ENCODE measurements at regions not wholly inside any gene's neighbourhood (a gene's known extent, or its start where the extent isn't known, plus 50 kb on each side); places are given as distances from the start of the nearest gene placed in this dataset.
"Not testable (repeated sequence)": the region's sequence is repeated elsewhere in the genome, so short reads cannot be mapped to it uniquely, and the experiment has no call there.

GRCh38 chr2:72078773-72079172, 68.9 kb downstream of the CYP26B1 start:
- DNase-seq = no peak

DNA sequence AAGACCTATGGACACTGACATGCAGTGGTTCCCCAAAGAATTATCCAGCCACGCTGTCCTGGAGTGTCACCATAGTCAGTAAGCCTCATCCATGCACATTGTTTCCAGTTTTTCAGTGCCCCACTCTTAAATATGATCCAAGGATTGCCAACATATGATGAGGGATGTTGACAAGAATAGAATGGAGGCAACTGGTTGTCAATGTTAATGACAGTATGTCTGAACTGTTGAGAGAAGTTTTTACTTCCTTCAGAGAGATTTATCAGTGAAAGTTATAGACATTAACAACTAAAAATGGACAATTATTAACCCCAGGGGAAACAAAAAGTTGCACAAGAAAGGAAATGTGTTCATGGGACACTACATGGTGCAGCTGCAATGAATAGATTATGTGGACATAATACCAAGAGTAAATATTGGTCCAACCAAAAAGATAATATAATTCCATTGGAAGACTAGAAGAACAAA, 69.9 kb downstream of the CYP26B1 start:
- no peak for DNase-seq

GRCh38 chr2:72073373-72073772, 74.3 kb downstream of the CYP26B1 start:
- DNase-seq = not testable (repeated sequence)

GRCh38 chr2:72064197-72064596, 83.5 kb downstream of the CYP26B1 start:
- not testable (repeated sequence) for DNase-seq

GRCh38 chr2:72062336-72062735, 85.3 kb downstream of the CYP26B1 start:
- DNase-seq = no peak

DNA sequence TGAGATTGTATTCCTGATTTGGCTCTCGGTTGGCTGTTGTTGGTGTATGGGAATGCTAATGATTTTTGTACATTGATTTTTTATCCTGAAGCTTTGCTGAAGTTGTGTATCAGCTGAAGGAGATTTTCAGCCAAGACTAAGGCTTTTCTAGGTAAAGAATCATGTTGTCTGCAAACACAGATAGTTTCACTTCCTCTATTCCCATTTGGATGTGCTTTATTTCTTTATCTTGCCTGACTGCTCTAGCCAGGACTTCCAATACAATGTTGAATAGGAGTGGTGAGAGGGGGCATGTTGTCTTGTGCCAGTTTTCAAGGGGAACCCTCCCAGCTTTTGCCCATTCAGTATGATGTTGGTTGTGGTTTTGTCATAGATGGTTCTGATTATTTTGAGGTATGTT, 90.4 kb downstream of the CYP26B1 start:
- DNase-seq = no peak

GRCh38 chr2:72051971-72052505, 95.6 kb downstream of the CYP26B1 start:
- DNase-seq = no peak

GRCh38 chr2:72051204-72051603, 96.5 kb downstream of the CYP26B1 start:
- no peak for DNase-seq

DNA sequence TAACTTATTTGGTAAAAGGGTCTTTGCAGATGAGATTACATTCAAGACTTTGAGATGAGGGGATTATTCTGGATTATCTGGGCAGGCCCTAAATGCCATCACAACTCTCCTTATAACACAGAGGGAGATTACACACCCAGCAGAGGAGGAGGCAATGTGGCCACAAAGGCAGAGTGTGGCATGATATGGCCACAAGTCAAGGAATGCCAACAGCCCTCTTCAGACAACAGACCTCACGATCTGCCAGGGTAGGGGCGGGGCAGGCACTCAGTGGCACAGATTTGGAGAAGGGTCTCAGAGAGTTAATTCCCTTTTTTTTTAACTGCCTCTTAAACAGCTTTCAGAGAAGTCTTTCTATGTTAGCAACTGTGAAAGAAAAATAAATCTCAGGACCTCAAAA, 96.9 kb downstream of the CYP26B1 start:
- no peak for DNase-seq

GRCh38 chr2:72048881-72049477, 98.7 kb downstream of the CYP26B1 start:
- DNase-seq = no peak

- no peak for DNase-seq
These were observed 103.7 kb downstream of the CYP26B1 start for GRCh38 chr2:72043985-72044384.

DNA sequence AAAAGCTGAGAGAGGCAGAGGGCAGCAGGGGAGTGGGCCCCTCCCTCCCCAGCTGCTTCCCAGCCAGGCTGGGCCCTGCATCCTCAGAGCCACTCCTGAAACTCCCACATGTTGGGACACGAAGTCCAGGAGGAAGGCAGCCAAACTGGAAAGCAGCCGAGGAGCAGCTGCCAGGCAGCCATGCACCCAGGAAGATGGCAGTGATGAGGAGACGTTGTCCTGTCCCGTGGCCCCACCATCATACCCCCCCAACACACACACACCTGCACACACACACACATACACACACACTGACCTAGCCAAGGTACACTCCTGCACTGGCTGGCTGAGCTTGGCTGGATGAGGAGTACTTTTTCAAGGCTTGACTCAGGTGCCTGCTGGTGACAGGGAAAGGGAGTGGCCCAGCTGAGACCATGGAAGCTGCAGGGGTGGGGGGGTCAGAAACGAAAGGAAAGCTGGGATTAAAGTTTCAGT, 106.0 kb downstream of the CYP26B1 start:
- no peak for DNase-seq

GRCh38 chr2:72040629-72041571, 106.8 kb downstream of the CYP26B1 start:
- DNase-seq = no peak

- no peak for DNase-seq
These were observed 109.1 kb downstream of the CYP26B1 start for GRCh38 chr2:72038524-72038923.

DNA sequence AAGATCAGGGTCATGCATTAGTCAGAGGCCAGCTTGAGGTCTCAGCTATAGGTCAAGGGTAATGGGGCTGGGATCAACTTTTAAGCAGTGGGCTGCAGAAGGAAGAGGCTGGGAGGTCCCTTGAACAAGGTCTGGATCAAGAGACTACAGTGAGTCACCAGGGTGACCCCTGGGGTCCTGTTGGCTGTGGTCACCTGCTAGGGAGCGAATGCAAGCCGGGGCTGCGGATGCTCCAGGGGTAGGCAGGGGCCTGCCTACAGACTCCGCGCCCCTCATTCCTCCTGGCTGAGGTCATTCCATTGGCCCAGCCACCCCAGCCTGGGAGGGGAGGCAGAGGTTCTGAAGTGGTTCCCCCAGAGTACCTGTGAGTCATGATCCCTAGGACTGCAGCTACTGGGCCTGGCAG, 110.4 kb downstream of the CYP26B1 start:
- DNase-seq = no peak

DNA sequence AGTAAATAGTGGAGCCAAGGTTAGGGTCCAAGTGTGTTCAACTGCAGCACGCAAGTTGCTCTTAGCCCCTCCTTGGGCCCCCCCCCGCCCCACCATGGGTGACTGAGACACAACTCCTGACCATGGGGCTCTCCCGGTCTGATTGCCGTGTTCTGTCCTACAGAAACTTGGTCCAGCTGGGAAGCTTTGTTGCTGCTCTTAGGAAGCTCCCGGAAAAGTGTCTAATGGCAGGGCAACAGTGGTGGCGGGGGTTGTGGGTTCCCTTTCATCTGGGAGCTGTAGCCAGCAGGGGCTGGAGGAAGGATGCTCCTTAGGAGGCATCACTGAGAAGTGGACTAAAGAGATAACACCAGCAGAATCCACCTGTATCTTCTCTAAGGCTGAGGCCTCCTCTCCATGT, 111.1 kb downstream of the CYP26B1 start:
- DNase-seq = no peak

DNA sequence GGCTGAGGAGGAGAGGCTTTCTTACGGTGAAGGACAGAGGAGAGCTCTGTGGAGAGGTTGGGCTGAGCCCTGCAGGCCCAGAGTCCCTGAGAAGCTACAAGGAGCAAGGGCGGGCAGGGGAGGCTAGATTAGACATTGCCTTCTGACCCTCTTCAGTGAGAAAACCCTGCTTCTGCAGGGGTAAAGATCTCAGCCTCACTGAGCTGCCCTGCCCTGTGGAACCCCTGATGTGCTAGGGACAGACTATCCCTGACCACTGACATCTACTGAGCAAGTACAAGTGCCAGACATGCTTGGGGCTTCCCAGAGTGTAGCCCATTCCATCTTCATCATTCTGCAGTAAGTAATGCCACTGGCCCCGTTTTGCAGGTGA, 111.5 kb downstream of the CYP26B1 start:
- no peak for DNase-seq

DNA sequence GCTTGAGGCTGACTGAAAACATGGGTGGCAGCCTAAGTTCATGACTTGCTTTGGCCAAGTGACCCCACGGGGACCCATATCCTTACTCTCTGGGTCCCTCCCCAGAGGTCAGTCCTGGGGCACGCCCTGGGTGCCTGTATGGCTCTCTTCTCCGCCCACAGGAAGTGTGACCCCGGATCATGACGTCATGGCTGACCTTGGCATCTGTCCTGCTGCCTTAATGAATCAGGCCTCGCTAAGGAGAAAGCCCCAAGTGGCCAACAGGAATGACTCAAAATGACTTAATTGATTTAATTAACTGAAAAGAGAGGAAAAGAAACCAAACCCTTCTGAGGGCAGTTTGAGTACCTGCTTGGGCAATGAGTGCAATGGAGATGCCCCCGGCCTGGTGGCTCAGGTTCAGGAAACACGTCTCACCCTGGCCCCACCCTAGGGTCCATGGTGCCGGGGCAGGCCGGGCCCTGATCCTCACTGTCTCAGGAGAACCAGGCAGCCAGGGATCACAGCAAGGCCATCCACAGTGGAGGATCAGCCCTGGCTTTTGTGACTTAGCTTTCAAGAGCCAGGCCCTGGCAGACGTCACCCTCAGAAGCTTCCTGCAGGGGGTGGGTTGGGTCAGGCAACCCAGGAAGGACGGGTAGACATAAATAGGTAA, 112.0 kb downstream of the CYP26B1 start:
- DNase-seq = no peak

DNA sequence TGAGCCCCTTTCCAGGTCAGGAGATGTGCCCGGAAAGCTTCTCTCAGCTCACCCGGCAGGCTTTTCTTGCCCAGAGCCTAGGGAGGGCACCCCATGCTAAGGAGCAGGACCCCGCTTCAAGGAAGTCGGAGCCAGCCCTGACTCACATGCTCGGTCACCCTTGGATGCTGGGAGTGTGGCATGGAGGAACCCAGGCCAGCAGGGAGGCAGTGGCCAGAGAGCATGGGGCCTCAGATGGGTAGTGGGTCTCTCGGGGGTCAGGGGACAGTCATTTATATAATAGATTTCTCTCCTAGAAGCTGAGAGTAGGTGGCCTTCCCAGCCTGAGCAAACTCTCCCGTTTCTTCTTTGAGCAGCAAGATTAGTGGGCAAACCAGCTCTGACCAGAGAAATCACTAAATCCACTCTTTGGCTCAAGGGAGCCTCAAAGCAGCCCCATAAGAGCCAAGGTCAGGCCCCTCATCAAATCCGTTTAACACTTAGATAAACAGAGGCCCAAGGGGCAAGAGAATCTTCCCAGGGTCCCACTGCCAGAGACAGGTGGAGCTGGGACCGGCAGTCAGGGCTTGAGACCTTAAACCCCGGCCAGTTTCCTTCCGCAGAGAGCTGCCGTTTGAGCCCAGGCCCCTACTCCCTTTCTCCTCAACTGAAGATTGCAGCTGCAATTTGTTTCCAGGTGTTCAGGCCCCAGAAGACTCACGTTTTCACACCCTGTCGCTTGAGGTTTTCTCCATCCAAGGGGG, 113.1 kb downstream of the CYP26B1 start:
- no peak for DNase-seq

GRCh38 chr2:72033636-72034035, 114.0 kb downstream of the CYP26B1 start:
- DNase-seq = no peak

GRCh38 chr2:72032481-72033041, 115.1 kb downstream of the CYP26B1 start:
- peak; percentile 24 for DNase-seq
